NCI-H2029 treated with DMSO at 0.1 percent for 48 hours (cell line): ENCODE measurements at regions not wholly inside any gene's neighbourhood (a gene's known extent, or its start where the extent isn't known, plus 50 kb on each side); places are given as distances from the start of the nearest gene placed in this dataset.
"Not testable (repeated sequence)": the region's sequence is repeated elsewhere in the genome, so short reads cannot be mapped to it uniquely, and the experiment has no call there.

Source experiments
- DNase-seq: peaks from one replicate; lab custom pipeline; 2025; lab: John Stamatoyannopoulos, UW

- DNase-seq: no peak
Measured at GRCh38 chr3:161691677-161692076, 195.1 kb downstream of the OTOL1 start.

- DNase-seq: no peak
Measured at GRCh38 chr3:161694682-161695564, 198.3 kb downstream of the OTOL1 start.

GRCh38 chr3:161695811-161696210 is 199.2 kb downstream of the OTOL1 start:
- DNase-seq: no peak

- no peak for DNase-seq
Measured at GRCh38 chr3:161700998-161701397, 204.4 kb downstream of the OTOL1 start.

GRCh38 chr3:161707253-161707652 is 210.6 kb downstream of the OTOL1 start:
- DNase-seq: not testable (repeated sequence)

- no peak for DNase-seq
Measured at GRCh38 chr3:161713731-161714130, 217.1 kb downstream of the OTOL1 start.

- no peak for DNase-seq
Measured at GRCh38 chr3:161731968-161732367, 235.4 kb downstream of the OTOL1 start.

- no peak for DNase-seq
Measured at GRCh38 chr3:161737171-161737570, 240.6 kb downstream of the OTOL1 start.

- no peak for DNase-seq
Measured at GRCh38 chr3:161740421-161740820, 243.8 kb downstream of the OTOL1 start.

- no peak for DNase-seq
Measured at GRCh38 chr3:161744366-161744765, 247.8 kb downstream of the OTOL1 start.

- DNase-seq: no peak
Measured at GRCh38 chr3:161745741-161746140, 249.1 kb downstream of the OTOL1 start.

- DNase-seq: no peak
Measured at GRCh38 chr3:161748049-161748448, 251.4 kb downstream of the OTOL1 start.

- DNase-seq: no peak
Measured at GRCh38 chr3:161754420-161755053, 257.9 kb downstream of the OTOL1 start.

- no peak for DNase-seq
Measured at GRCh38 chr3:161759444-161759843, 262.8 kb downstream of the OTOL1 start.

GRCh38 chr3:161766331-161766730 is 269.7 kb downstream of the OTOL1 start:
- DNase-seq: no peak

GRCh38 chr3:161770484-161771386 is 274.1 kb downstream of the OTOL1 start:
- no peak for DNase-seq

- DNase-seq: no peak
Measured at GRCh38 chr3:161781381-161781780, 284.8 kb downstream of the OTOL1 start.

GRCh38 chr3:161793194-161793930 is 296.8 kb downstream of the OTOL1 start:
- no peak for DNase-seq

GRCh38 chr3:161794551-161794950 is 297.9 kb downstream of the OTOL1 start:
- no peak for DNase-seq

- no peak for DNase-seq
Measured at GRCh38 chr3:161796312-161796711, 299.7 kb downstream of the OTOL1 start.

- DNase-seq: no peak
Measured at GRCh38 chr3:161796780-161797179, 300.2 kb downstream of the OTOL1 start.

GRCh38 chr3:161798016-161798415 is 301.4 kb downstream of the OTOL1 start:
- no peak for DNase-seq
